Lung (tissue), 11 donors: ENCODE measurements at regions not wholly inside any gene's neighbourhood (a gene's known extent, or its start where the extent isn't known, plus 50 kb on each side); places are given as distances from the start of the nearest gene placed in this dataset.
A peak's percentile ranks its signal among the peaks of the same experiment; 100 is the strongest.
"Not testable (repeated sequence)": the region's sequence is repeated elsewhere in the genome, so short reads cannot be mapped to it uniquely, and the experiment has no call there.

ENCODE experiments used
- ATAC-seq: fragments of 200-7000 bp; cut with Tn5 transposase; one replicate; pipeline ENCODE4 v1.9.1; 2020; ENCODE audit warnings: moderate number of reproducible peaks; ENCODE audit not compliant: insufficient read depth, low FRiP score
- DNase-seq, 3 donors: peaks; one replicate each; pipeline ENCODE4 v3.0.0-alpha.2; 2013 to 2017
- H3K27ac ChIP-seq, 2 donors: one replicate each; pipeline ENCODE4 v1.5.1; 2013; ENCODE audit warnings: mild to moderate bottlenecking in 2 of 2, moderate library complexity in 2 of 2, control low read depth in 1 of 2, inconsistent platforms in 1 of 2, low read depth in 1 of 2, low read length in 1 of 2
- H3K27me3 ChIP-seq, 3 donors: one replicate each; pipeline ENCODE4 v1.5.1; 2013; ENCODE audit warnings: low read length in 2 of 3; ENCODE audit not compliant: control insufficient read depth in 3 of 3, insufficient read depth in 3 of 3
- H3K36me3 ChIP-seq, 4 donors: one replicate each; pipeline ENCODE4 v1.5.1; 2013; ENCODE audit warnings: low read length in 4 of 4, mild to moderate bottlenecking in 1 of 4, moderate library complexity in 1 of 4; ENCODE audit not compliant: control insufficient read depth in 4 of 4, insufficient read depth in 4 of 4
- H3K4me1 ChIP-seq, 5 donors: one replicate each; pipeline ENCODE4 v1.5.1; 2013; ENCODE audit warnings: low read length in 5 of 5, mild to moderate bottlenecking in 2 of 5, moderate library complexity in 1 of 5; ENCODE audit not compliant: control insufficient read depth in 5 of 5, insufficient read depth in 5 of 5
- H3K4me3 ChIP-seq: one replicate; pipeline ENCODE4 v1.5.1; 2013; ENCODE audit warnings: mild to moderate bottlenecking, control low read depth, moderate library complexity
- H3K9ac ChIP-seq, 2 donors: one replicate each; pipeline ENCODE4 v1.5.1; 2013; ENCODE audit warnings: low read length in 2 of 2, control low read depth in 1 of 2; ENCODE audit not compliant: insufficient read depth in 1 of 2
- H3K9me3 ChIP-seq, 4 donors: one replicate each; pipeline ENCODE4 v1.5.1; 2013; ENCODE audit warnings: low read length in 3 of 4, mild to moderate bottlenecking in 1 of 4, moderate library complexity in 1 of 4; ENCODE audit not compliant: control insufficient read depth in 4 of 4, insufficient read depth in 3 of 4
- WGBS, 2 donors: extraction: QIAGEN DNeasy Blood & Tissue Kit; methylation state at CpG; one replicate each; pipeline ENCODE4 v1.1.7; 2013; 5-methylcytosine and 5-hydroxymethylcytosine counted together
- TF ChIP-seq, protein P1 (sequence below): IDR thresholded peaks from 2 replicates; pipeline ENCODE4 v1.5.1; 2012; ENCODE audit warnings: mild to moderate bottlenecking; ENCODE audit errors: control extremely low read depth, extremely low read depth
- donor health status: control.
- donor health status: control.
- donor health status: Bipolar disorder and iron deficiency.
- donor health status: healthy.
- donor health status: DM: yes; HTN: yes; CAD: no.

DNA sequence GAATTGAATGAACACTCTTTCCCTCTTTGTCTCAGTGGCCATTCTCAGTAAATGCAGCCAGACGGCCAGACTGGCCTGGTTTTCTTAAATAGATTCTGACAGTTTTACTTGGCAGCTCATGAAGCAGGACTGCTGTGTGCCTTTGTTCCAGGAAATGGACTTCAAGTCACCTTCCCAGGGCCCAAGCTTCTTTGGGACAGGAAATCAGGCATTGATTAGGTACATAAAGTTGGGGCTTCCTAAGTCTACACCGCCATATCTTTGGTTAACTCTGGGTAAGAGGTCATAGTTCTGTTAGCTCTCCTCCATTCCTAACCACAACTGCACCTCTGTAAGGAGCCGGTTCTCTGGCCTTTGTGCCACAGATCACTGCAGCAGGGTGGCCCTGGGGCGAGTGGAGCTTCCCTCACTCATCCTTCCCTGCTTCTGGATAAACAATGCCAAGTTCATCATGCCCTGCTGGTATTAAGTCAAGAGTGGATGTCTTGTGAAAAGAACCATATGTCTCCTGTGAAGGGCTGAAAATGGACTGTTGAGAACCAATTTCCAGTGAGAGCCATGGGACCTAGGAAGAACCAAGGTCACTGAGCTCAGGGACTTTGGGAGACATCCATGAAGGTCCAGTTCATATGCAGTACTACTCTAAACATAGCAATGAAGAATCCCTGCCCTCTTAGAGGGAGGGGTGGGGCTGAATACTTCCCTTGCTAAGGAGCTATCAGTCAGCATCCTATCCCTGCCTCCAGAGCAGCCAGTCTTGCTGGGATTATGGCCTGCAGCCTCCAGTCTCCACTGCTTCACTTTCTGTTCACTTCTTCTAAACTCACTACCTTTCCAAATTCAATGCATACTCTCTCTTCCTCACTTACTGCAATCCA is 122.6 kb upstream of the XPO1 start:
- TF ChIP-seq, protein P1, sequence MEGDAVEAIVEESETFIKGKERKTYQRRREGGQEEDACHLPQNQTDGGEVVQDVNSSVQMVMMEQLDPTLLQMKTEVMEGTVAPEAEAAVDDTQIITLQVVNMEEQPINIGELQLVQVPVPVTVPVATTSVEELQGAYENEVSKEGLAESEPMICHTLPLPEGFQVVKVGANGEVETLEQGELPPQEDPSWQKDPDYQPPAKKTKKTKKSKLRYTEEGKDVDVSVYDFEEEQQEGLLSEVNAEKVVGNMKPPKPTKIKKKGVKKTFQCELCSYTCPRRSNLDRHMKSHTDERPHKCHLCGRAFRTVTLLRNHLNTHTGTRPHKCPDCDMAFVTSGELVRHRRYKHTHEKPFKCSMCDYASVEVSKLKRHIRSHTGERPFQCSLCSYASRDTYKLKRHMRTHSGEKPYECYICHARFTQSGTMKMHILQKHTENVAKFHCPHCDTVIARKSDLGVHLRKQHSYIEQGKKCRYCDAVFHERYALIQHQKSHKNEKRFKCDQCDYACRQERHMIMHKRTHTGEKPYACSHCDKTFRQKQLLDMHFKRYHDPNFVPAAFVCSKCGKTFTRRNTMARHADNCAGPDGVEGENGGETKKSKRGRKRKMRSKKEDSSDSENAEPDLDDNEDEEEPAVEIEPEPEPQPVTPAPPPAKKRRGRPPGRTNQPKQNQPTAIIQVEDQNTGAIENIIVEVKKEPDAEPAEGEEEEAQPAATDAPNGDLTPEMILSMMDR, result no peak
- H3K4me1 ChIP-seq, result peaks cover 0 to 2% (median 0%) of the 10 kb centered on the region in 5 donors
- H3K27me3 ChIP-seq, result no peaks in the 10 kb centered on the region
- H3K36me3 ChIP-seq, result no peaks in the 10 kb centered on the region
- H3K9me3 ChIP-seq, result no peaks in the 10 kb centered on the region
- DNase-seq, result peak in 1 of 3 donors; percentile 25
- H3K4me3 ChIP-seq, result no peak overlapping the region
- ATAC-seq, result no peak
- H3K9ac ChIP-seq, result no peak overlapping the region
- 80 to 85% methylated on average over 4 of the region's 4 CpGs for WGBS, 2 donors
- H3K27ac ChIP-seq, result peak overlapping the region in 1 of 2 donors; percentile 85

GRCh38 chr2:61658841-61659780 is 121.0 kb upstream of the XPO1 start:
- H3K9me3 ChIP-seq, result no peaks in the 10 kb centered on the region
- no peak overlapping the region for H3K9ac ChIP-seq
- no peaks in the 10 kb centered on the region for H3K36me3 ChIP-seq
- TF ChIP-seq, protein P1, result peak; percentile 11
- H3K27me3 ChIP-seq, result no peaks in the 10 kb centered on the region
- 56 to 72% methylated on average over 3 of the region's 3 CpGs for WGBS, 2 donors
- ATAC-seq (peak; percentile 58), DNase-seq (peak in 2 of 3 donors; percentile 15 to 36)
- no peak overlapping the region for H3K4me3 ChIP-seq
- peak overlapping the region in 1 of 2 donors; percentile 85 for H3K27ac ChIP-seq
- peaks cover 0 to 2% (median 0%) of the 10 kb centered on the region in 5 donors for H3K4me1 ChIP-seq

- H3K9ac ChIP-seq, H3K4me3 ChIP-seq, H3K27me3 ChIP-seq, H3K9me3 ChIP-seq, H3K36me3 ChIP-seq, ATAC-seq, H3K4me1 ChIP-seq, DNase-seq, H3K27ac ChIP-seq: not testable (repeated sequence)
- WGBS, 2 donors, result 96 to 100% methylated on average over 3 of the region's 3 CpGs
Observed at GRCh38 chr2:61649946-61650345, 111.8 kb upstream of the XPO1 start.

DNA sequence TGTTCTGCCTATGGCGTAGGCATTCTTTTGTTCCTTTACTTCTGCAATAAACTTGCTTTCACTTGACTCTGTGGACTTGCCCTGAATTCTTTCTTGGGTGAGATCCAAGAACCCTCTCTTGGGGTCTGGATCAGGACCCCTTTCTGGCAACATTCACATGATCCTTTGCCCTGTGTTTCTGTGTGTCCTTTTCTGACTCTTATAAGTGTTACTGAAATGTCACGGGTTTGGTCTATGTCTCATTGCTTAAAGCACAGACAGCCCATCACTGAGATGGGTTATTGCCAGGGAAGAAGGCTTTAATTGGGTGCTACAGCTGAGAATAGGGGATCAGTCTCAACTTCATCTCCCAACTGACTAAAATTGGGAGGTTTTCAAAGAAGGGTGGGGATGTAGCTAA is 110.9 kb upstream of the XPO1 start:
- Histone ChIP-seq H3K4me3 (no peak overlapping the region), H3K9ac (no peak overlapping the region), H3K4me1 (no peaks in the 10 kb centered on the region), H3K27me3 (no peaks in the 10 kb centered on the region), H3K36me3 (no peaks in the 10 kb centered on the region), H3K9me3 (peaks cover 0 to 5% (median 1%) of the 10 kb centered on the region in 4 donors), H3K27ac (no peak overlapping the region)
- DNase-seq, result peak; percentile 21 to 70 (median 57)
- no peak for ATAC-seq
- WGBS, 2 donors, result 84 to 87% methylated on average over 2 of the region's 2 CpGs
- TF ChIP-seq, protein P1, result no peak
